ENCODE measurements at regions not wholly inside any gene's neighbourhood (a gene's known extent, or its start where the extent isn't known, plus 50 kb on each side); places are given as distances from the start of the nearest gene placed in this dataset.

GRCh38 chr15:87735522-87735921 is 521.0 kb downstream of the NTRK3 start:
- TF ChIP-seq POLR2AphosphoS5 (IDR thresholded peaks at IDR 0.05; ENCODE audit: borderline replicate concordance, low read depth, low read length) (no peak), EZH2 (IDR thresholded peaks at IDR 0.05) (no peak), FOXP2 (optimal IDR thresholded peaks at IDR 0.05; ENCODE audit: control extremely low read depth, extremely low read length, insufficient read depth) (no peak)
